Neural crest cell (in vitro differentiated cells): ENCODE measurements at regions not wholly inside any gene's neighbourhood (a gene's known extent, or its start where the extent isn't known, plus 50 kb on each side); places are given as distances from the start of the nearest gene placed in this dataset.

ENCODE experiments used
- DNase-seq: peaks from one replicate; pipeline ENCODE4 v3.0.0; 2021; ENCODE audit warnings: low read depth, mixed read lengths, low spot score
- H3K27ac Mint-ChIP-seq: one replicate; pipeline ENCODE4 v1.8.0; 2021; ENCODE audit warnings: mild to moderate bottlenecking, mixed read lengths; ENCODE audit not compliant: unreplicated experiment
- H3K27me3 Mint-ChIP-seq: 2 replicates; pipeline ENCODE4 v1.8.0; 2021; ENCODE audit warnings: low read depth, mild to moderate bottlenecking, mixed read lengths
- H3K36me3 Mint-ChIP-seq: 2 replicates; pipeline ENCODE4 v1.8.0; 2021; ENCODE audit warnings: low read depth, mild to moderate bottlenecking, mixed read lengths
- H3K4me1 Mint-ChIP-seq: 2 replicates; pipeline ENCODE4 v1.8.0; 2021; ENCODE audit warnings: mixed read lengths
- H3K4me3 Mint-ChIP-seq: one replicate; pipeline ENCODE4 v1.8.0; 2021; ENCODE audit warnings: mild to moderate bottlenecking, mixed read lengths
- H3K9me3 Mint-ChIP-seq: 2 replicates; pipeline ENCODE4 v1.8.0; 2021; ENCODE audit warnings: mixed read lengths
- TF ChIP-seq, protein P1 (sequence below): fragments of 200-600 bp; sonication (generic); conservative IDR thresholded peaks from 2 replicates; pipeline ENCODE4 v1.5.0; 2021; ENCODE audit warnings: antibody characterized with exemption, mild to moderate bottlenecking

DNA sequence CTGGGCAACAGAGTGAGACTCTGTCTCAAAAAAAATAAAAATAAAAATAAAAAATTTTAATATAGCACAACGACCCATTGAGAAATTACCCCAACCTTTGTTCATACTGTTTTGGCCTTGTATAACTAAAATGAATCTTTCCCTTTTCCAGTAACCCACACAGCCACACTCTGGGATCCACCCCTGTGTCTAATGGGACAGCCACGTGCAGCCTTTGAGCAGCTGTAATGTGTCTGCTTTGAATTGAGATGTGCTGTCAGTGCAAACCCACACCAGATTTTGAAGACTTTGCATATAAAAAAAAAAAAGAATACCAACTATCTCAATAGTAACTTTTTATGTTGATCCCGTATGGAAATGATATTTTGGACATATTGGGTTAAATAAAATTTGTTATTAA lies 112.7 kb upstream of the UBL3 start:
- H3K36me3 Mint-ChIP-seq: peaks cover 11% of the 10 kb centered on the region
- no peak overlapping the region for H3K27ac Mint-ChIP-seq
- H3K4me3 Mint-ChIP-seq: no peak overlapping the region
- TF ChIP-seq, protein P1, sequence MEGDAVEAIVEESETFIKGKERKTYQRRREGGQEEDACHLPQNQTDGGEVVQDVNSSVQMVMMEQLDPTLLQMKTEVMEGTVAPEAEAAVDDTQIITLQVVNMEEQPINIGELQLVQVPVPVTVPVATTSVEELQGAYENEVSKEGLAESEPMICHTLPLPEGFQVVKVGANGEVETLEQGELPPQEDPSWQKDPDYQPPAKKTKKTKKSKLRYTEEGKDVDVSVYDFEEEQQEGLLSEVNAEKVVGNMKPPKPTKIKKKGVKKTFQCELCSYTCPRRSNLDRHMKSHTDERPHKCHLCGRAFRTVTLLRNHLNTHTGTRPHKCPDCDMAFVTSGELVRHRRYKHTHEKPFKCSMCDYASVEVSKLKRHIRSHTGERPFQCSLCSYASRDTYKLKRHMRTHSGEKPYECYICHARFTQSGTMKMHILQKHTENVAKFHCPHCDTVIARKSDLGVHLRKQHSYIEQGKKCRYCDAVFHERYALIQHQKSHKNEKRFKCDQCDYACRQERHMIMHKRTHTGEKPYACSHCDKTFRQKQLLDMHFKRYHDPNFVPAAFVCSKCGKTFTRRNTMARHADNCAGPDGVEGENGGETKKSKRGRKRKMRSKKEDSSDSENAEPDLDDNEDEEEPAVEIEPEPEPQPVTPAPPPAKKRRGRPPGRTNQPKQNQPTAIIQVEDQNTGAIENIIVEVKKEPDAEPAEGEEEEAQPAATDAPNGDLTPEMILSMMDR: no peak
- peaks cover 30% of the 10 kb centered on the region for H3K4me1 Mint-ChIP-seq
- peaks cover 11% of the 10 kb centered on the region for H3K9me3 Mint-ChIP-seq
- no peak for DNase-seq
- peaks cover 2% of the 10 kb centered on the region for H3K27me3 Mint-ChIP-seq

GRCh38 chr13:29961036-29961670 lies 110.7 kb upstream of the UBL3 start:
- Mint-ChIP-seq H3K4me1 (peaks cover 47% of the 10 kb centered on the region), H3K27me3 (peaks cover 2% of the 10 kb centered on the region), H3K9me3 (peaks cover 5% of the 10 kb centered on the region), H3K36me3 (peaks cover 3% of the 10 kb centered on the region), H3K4me3 (no peak overlapping the region), H3K27ac (no peak overlapping the region)
- TF ChIP-seq, protein P1: no peak
- peak; percentile 10 for DNase-seq

- no peak overlapping the region for H3K27ac Mint-ChIP-seq
- TF ChIP-seq, protein P1: no peak
- no peaks in the 10 kb centered on the region for H3K27me3 Mint-ChIP-seq
- no peak for DNase-seq
- H3K9me3 Mint-ChIP-seq: no peaks in the 10 kb centered on the region
- H3K36me3 Mint-ChIP-seq: no peaks in the 10 kb centered on the region
- no peak overlapping the region for H3K4me3 Mint-ChIP-seq
- H3K4me1 Mint-ChIP-seq: peaks cover 48% of the 10 kb centered on the region
Measured at GRCh38 chr13:29959603-29960002, 109.2 kb upstream of the UBL3 start.

- no peak overlapping the region for H3K27ac Mint-ChIP-seq
- DNase-seq: no peak
Measured at GRCh38 chr13:29959086-29959485, 108.7 kb upstream of the UBL3 start.

DNA sequence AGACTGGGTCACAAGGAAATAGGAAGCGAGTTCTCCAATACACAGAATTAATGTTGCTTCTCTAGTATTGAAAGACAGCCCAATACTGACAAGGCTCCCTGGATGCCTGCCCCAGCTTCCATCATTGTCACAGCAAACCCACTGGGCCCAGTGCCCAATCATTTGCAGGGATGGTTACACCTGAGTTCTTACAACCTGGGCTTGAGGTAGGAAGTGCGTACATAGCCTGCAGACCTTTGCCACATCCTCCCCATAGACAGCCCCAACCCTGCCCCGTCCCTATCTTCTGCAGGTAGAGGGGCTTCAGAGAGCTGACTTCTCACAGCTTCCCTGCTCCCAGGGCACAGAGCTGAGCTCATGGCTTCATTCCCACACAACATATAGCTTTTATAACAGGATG lies 108.1 kb upstream of the UBL3 start:
- H3K36me3 Mint-ChIP-seq: no peaks in the 10 kb centered on the region
- no peak overlapping the region for H3K4me3 Mint-ChIP-seq
- DNase-seq: no peak
- peaks cover 56% of the 10 kb centered on the region for H3K4me1 Mint-ChIP-seq
- TF ChIP-seq, protein P1: no peak
- no peak overlapping the region for H3K27ac Mint-ChIP-seq
- H3K27me3 Mint-ChIP-seq: no peaks in the 10 kb centered on the region
- H3K9me3 Mint-ChIP-seq: no peaks in the 10 kb centered on the region

More at GRCh38 chr13:29959086-29959485, 108.7 kb upstream of the UBL3 start:
- TF ChIP-seq, protein P1: no peak
- Mint-ChIP-seq H3K4me1 (peaks cover 52% of the 10 kb centered on the region), H3K27me3 (no peaks in the 10 kb centered on the region), H3K4me3 (no peak overlapping the region), H3K36me3 (no peaks in the 10 kb centered on the region), H3K9me3 (no peaks in the 10 kb centered on the region)
